H9 (cell line): ENCODE measurements at regions not wholly inside any gene's neighbourhood (a gene's known extent, or its start where the extent isn't known, plus 50 kb on each side); places are given as distances from the start of the nearest gene placed in this dataset.

Source experiments
- DNase-seq: peaks from one replicate; pipeline ENCODE4 v3.0.0-alpha.2; 2017
- H2AFZ ChIP-seq: one replicate; pipeline ENCODE4 v1.6.1; 2013; ENCODE audit warnings: mild to moderate bottlenecking, low read length, control low read depth, moderate library complexity
- H2AK5ac ChIP-seq: 2 replicates; pipeline ENCODE4 v1.6.1; 2013; ENCODE audit warnings: low read length, control low read depth, mixed read lengths; ENCODE audit not compliant: insufficient read length
- H2BK120ac ChIP-seq: one replicate; pipeline ENCODE4 v1.6.1; 2013; ENCODE audit warnings: low read depth, mild to moderate bottlenecking, low read length, control low read depth, inconsistent platforms; ENCODE audit not compliant: poor library complexity, severe bottlenecking
- H2BK12ac ChIP-seq: 2 replicates; pipeline ENCODE4 v1.6.1; 2013; ENCODE audit warnings: low read length, control low read depth, mixed read lengths, low read depth; ENCODE audit not compliant: insufficient read length
- H2BK15ac ChIP-seq: 2 replicates; pipeline ENCODE4 v1.6.1; 2013; ENCODE audit warnings: low read depth, low read length, control low read depth
- H2BK20ac ChIP-seq: one replicate; pipeline ENCODE4 v1.6.1; 2013; ENCODE audit warnings: low read depth, mild to moderate bottlenecking, low read length, control low read depth, inconsistent platforms; ENCODE audit not compliant: poor library complexity, severe bottlenecking
- H2BK5ac ChIP-seq: 2 replicates; pipeline ENCODE4 v1.6.1; 2013; ENCODE audit warnings: low read length, control low read depth, mixed read lengths; ENCODE audit not compliant: insufficient read length
- H3K14ac ChIP-seq: 2 replicates; pipeline ENCODE4 v1.6.1; 2013; ENCODE audit warnings: low read length, control low read depth; ENCODE audit not compliant: insufficient read depth
- H3K18ac ChIP-seq: 2 replicates; pipeline ENCODE4 v1.6.1; 2013; ENCODE audit warnings: low read depth, mild to moderate bottlenecking, mixed read lengths, low read length, control low read depth; ENCODE audit not compliant: insufficient read length
- H3K23ac ChIP-seq: 2 replicates; pipeline ENCODE4 v1.6.1; 2013; ENCODE audit warnings: low read length, control low read depth, mixed read lengths, low read depth; ENCODE audit not compliant: insufficient read length
- H3K23me2 ChIP-seq: 2 replicates; pipeline ENCODE4 v1.6.1; 2013; ENCODE audit warnings: low read depth, mild to moderate bottlenecking, mixed read lengths, low read length, control low read depth; ENCODE audit not compliant: insufficient read length, poor library complexity, severe bottlenecking
- H3K27ac ChIP-seq: 2 replicates; pipeline ENCODE4 v1.5.1; 2013; ENCODE audit warnings: low read length, control low read depth, mixed read lengths, low read depth; ENCODE audit not compliant: insufficient read length
- H3K27me3 ChIP-seq: 2 replicates; pipeline ENCODE4 v1.6.1; 2013; ENCODE audit warnings: low read length, control low read depth, inconsistent platforms; ENCODE audit not compliant: insufficient read depth
- H3K4ac ChIP-seq: 2 replicates; pipeline ENCODE4 v1.6.1; 2013; ENCODE audit warnings: low read depth, mild to moderate bottlenecking, control low read depth, inconsistent platforms, low read length, moderate library complexity
- H3K4me1 ChIP-seq: 2 replicates; pipeline ENCODE4 v1.6.1; 2013; ENCODE audit warnings: low read length, control low read depth, inconsistent platforms; ENCODE audit not compliant: insufficient read depth
- H3K4me2 ChIP-seq: 2 replicates; pipeline ENCODE4 v1.6.1; 2013; ENCODE audit warnings: low read length, control low read depth, mixed read lengths; ENCODE audit not compliant: insufficient read length, insufficient read depth
- H3K56ac ChIP-seq: 2 replicates; pipeline ENCODE4 v1.6.1; 2013; ENCODE audit warnings: low read depth, mild to moderate bottlenecking, mixed read lengths, low read length, control low read depth; ENCODE audit not compliant: insufficient read length
- H3K79me1 ChIP-seq: 2 replicates; pipeline ENCODE4 v1.6.1; 2013; ENCODE audit warnings: low read depth, mild to moderate bottlenecking, moderate library complexity, low read length, control low read depth, inconsistent platforms; ENCODE audit not compliant: insufficient read depth, poor library complexity, severe bottlenecking
- H3K79me2 ChIP-seq: 2 replicates; pipeline ENCODE4 v1.6.1; 2013; ENCODE audit warnings: low read length, control low read depth, inconsistent platforms; ENCODE audit not compliant: insufficient read depth
- H3K9ac ChIP-seq: 2 replicates; pipeline ENCODE4 v1.6.1; 2013; ENCODE audit warnings: low read length, control low read depth, mixed read lengths; ENCODE audit not compliant: insufficient read length; ENCODE audit errors: extremely low read depth
- H3K9me3 ChIP-seq: one replicate; pipeline ENCODE4 v1.6.1; 2013; ENCODE audit warnings: low read depth, low read length, inconsistent platforms; ENCODE audit not compliant: control insufficient read depth
- H3T11ph ChIP-seq: one replicate; pipeline ENCODE4 v1.6.1; 2013; ENCODE audit warnings: mild to moderate bottlenecking, low read length, control low read depth, inconsistent platforms
- H4K20me1 ChIP-seq: one replicate; pipeline ENCODE4 v1.6.1; 2013; ENCODE audit not compliant: control insufficient read depth, insufficient read length, insufficient read depth
- H4K5ac ChIP-seq: 2 replicates; pipeline ENCODE4 v1.6.1; 2013; ENCODE audit warnings: low read depth, mild to moderate bottlenecking, mixed read lengths, low read length, control low read depth; ENCODE audit not compliant: insufficient read length
- H4K8ac ChIP-seq: replicated peaks from 2 replicates; pipeline ENCODE4 v1.6.1; 2013; ENCODE audit warnings: low read length, control low read depth, mixed read lengths, low read depth; ENCODE audit not compliant: insufficient read length
- H4K91ac ChIP-seq: 2 replicates; pipeline ENCODE4 v1.6.1; 2013; ENCODE audit warnings: low read depth, mild to moderate bottlenecking, moderate library complexity, mixed read lengths, low read length, control low read depth; ENCODE audit not compliant: insufficient read length
- H3K27ac Mint-ChIP-seq, 3 experiments: 2 replicates in 2 of 3; 3 replicates in 1 of 3; pipeline ENCODE4 v1.8.0; 2020 to 2021; ENCODE audit warnings: mixed read lengths in 3 of 3, mild to moderate bottlenecking in 1 of 3, moderate library complexity in 1 of 3
- H3K27me3 Mint-ChIP-seq: 2 replicates; pipeline ENCODE4 v1.8.0; 2021; ENCODE audit warnings: low read depth, mild to moderate bottlenecking, moderate library complexity, mixed read lengths
- H3K36me3 Mint-ChIP-seq, 3 experiments: 2 replicates in 2 of 3; 3 replicates in 1 of 3; pipeline ENCODE4 v1.8.0; 2020 to 2021; ENCODE audit warnings: low read depth in 3 of 3, mixed read lengths in 3 of 3; ENCODE audit not compliant: insufficient read depth in 1 of 3
- H3K4me1 Mint-ChIP-seq, 2 experiments: 2 replicates each; pipeline ENCODE4 v1.8.0; 2020; ENCODE audit warnings: mixed read lengths in 2 of 2
- H3K4me3 Mint-ChIP-seq, 2 experiments: 2 replicates in 1 of 2; 3 replicates in 1 of 2; pipeline ENCODE4 v1.8.0; 2020 to 2021; ENCODE audit warnings: mild to moderate bottlenecking in 2 of 2, mixed read lengths in 2 of 2, moderate library complexity in 1 of 2
- H3K9me3 Mint-ChIP-seq, 2 experiments: 2 replicates in 1 of 2; 3 replicates in 1 of 2; pipeline ENCODE4 v1.8.0; 2020; ENCODE audit warnings: mild to moderate bottlenecking in 2 of 2, mixed read lengths in 2 of 2, moderate library complexity in 1 of 2
- CTCF ChIP-seq: fragments of 200-600 bp; sonication (generic); conservative IDR thresholded peaks from 3 replicates; pipeline ENCODE4 v1.8.0; 2021; ENCODE audit warnings: antibody characterized with exemption, mild to moderate bottlenecking
- WGBS: extraction: QIAGEN DNeasy Blood & Tissue Kit; methylation state at CpG from one replicate; pipeline ENCODE4 v1.1.7; 2013; ENCODE audit warnings: missing lambda C conversion rate, low lambda C conversion rate, mixed read lengths; ENCODE audit not compliant: insufficient read length; ENCODE audit errors: extremely low coverage; 5-methylcytosine and 5-hydroxymethylcytosine counted together

- H3K27me3 ChIP-seq, result no peaks in the 10 kb centered on the region; the same call in 1 of the 2 replicates
- H3K9me3 ChIP-seq, result no peaks in the 10 kb centered on the region
- Mint-ChIP-seq H3K27ac (no peak overlapping the region; a peak in 1 of 7 replicates), H3K4me1 (peaks cover 13 to 15% of the 10 kb centered on the region in 2 experiments), H3K4me3 (no peak overlapping the region), H3K36me3 (no peaks in the 10 kb centered on the region; a peak in 1 of 7 replicates), H3K9me3 (no peaks in the 10 kb centered on the region), H3K27me3 (no peaks in the 10 kb centered on the region)
- H2BK120ac ChIP-seq, result no peak overlapping the region
- TF ChIP-seq CTCF, result no peak
- H4K5ac ChIP-seq, result no peak overlapping the region
- peaks cover 2% of the 10 kb centered on the region; the same call in 1 of the 2 replicates for H3K4me1 ChIP-seq
- no peak for DNase-seq
- no peaks in the 10 kb centered on the region for H3K79me2 ChIP-seq
- H3K56ac ChIP-seq, result no peak overlapping the region
- H3K23me2 ChIP-seq, result no peaks in the 10 kb centered on the region
- H3K9ac ChIP-seq, result no peak overlapping the region
- no peak overlapping the region for H2BK20ac ChIP-seq
- H3K4me2 ChIP-seq, result no peak overlapping the region
- no peak overlapping the region for H3K18ac ChIP-seq
- no peak overlapping the region for H3K23ac ChIP-seq
- no peak overlapping the region for H3K4ac ChIP-seq
- no peak overlapping the region for H2AK5ac ChIP-seq
- H3K27ac ChIP-seq, result no peak overlapping the region
- H2AFZ ChIP-seq, result no peak overlapping the region
- H2BK5ac ChIP-seq, result no peak overlapping the region
- no CpG with 5 or more reads among the region's 2 CpGs for WGBS
- H2BK15ac ChIP-seq, result no peak overlapping the region
- no peak overlapping the region for H4K8ac ChIP-seq
- H3K79me1 ChIP-seq, result no peaks in the 10 kb centered on the region
- no peak overlapping the region for H4K91ac ChIP-seq
- H3K14ac ChIP-seq, result no peak overlapping the region
- H4K20me1 ChIP-seq, result no peaks in the 10 kb centered on the region
- H2BK12ac ChIP-seq, result no peak overlapping the region
- no peak overlapping the region for H3T11ph ChIP-seq
Observed at GRCh38 chr16:5634666-5635180, 537.1 kb upstream of the EEF2KMT start.
